ENCODE measurements at regions not wholly inside any gene's neighbourhood (a gene's known extent, or its start where the extent isn't known, plus 50 kb on each side); places are given as distances from the start of the nearest gene placed in this dataset.

GRCh38 chr16:51399908-51400670 lies 249.0 kb upstream of the SALL1 start:
- peaks cover 0 to 14% (median 2%) of the 10 kb centered on the region in 8 donors for H3K9me3 Mint-ChIP-seq
- POLR2A ChIA-PET (ENCODE audit: partially characterized antibody), result no interaction called here

DNA sequence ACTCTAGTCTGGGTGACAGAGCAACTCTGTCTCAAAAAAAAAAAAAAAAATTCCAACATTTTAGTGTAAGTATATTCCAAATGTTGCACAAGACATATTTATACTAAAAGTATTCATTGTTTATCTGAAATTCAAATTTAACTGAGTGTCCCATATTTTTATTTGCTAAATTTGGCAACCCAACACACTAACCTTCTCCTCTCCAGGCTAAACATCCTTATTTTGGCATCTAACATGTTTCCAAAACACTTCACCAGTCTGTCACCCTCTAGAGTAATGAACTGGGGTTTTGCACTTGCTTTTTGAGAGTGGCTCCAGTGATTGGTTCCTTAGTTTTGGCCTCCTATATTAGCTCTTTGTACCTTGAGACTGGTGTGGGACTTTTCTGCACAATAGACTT lies 243.4 kb upstream of the SALL1 start:
- intact Hi-C loops (cut with micrococcal nuclease), result no loop called here
- DNase-seq, result no peak
- H3K9me3 Mint-ChIP-seq, result peaks cover 0 to 9% (median 4%) of the 10 kb centered on the region in 8 donors

More at GRCh38 chr16:51399908-51400670, 249.0 kb upstream of the SALL1 start:
- H3K4me1 Mint-ChIP-seq, result no peaks in the 10 kb centered on the region
- no peaks in the 10 kb centered on the region for H3K27me3 ChIP-seq (ENCODE audit: insufficient read depth, low read length)
- H3K4me1 ChIP-seq (ENCODE audit: insufficient read depth, low read length), result no peaks in the 10 kb centered on the region
- no peaks in the 10 kb centered on the region for H3K36me3 ChIP-seq (ENCODE audit: insufficient read depth, low read length)
- intact Hi-C loops (cut with micrococcal nuclease), result no loop called here
- H3K27me3 Mint-ChIP-seq, result no peaks in the 10 kb centered on the region
- no peak overlapping the region for H3K4me3 Mint-ChIP-seq
- CTCF ChIA-PET (ENCODE audit: partially characterized antibody), result no interaction called here
- no peak overlapping the region for H3K4me3 ChIP-seq (ENCODE audit: low read length in 2 of 2)
- H3K27ac ChIP-seq (ENCODE audit: low read depth, low read length), result no peak overlapping the region
- H3K27ac Mint-ChIP-seq, result no peak overlapping the region
- no peak for DNase-seq
- no peaks in the 10 kb centered on the region for H3K9me3 ChIP-seq (ENCODE audit: control insufficient read depth in 1 of 2, low read length in 2 of 2)
- H3K36me3 Mint-ChIP-seq, result no peaks in the 10 kb centered on the region

GRCh38 chr16:51393381-51394005 lies 242.4 kb upstream of the SALL1 start:
- Histone ChIP-seq H3K9me3 (ENCODE audit: control insufficient read depth in 1 of 2, low read length in 2 of 2) (no peaks in the 10 kb centered on the region), H3K4me1 (ENCODE audit: insufficient read depth, low read length) (no peaks in the 10 kb centered on the region), H3K27ac (ENCODE audit: low read depth, low read length) (no peak overlapping the region), H3K36me3 (ENCODE audit: insufficient read depth, low read length) (no peaks in the 10 kb centered on the region), H3K4me3 (ENCODE audit: low read length in 2 of 2) (no peak overlapping the region), H3K27me3 (ENCODE audit: insufficient read depth, low read length) (no peaks in the 10 kb centered on the region)
- POLR2A ChIA-PET (ENCODE audit: partially characterized antibody), result no interaction called here
- Mint-ChIP-seq H3K27ac (no peak overlapping the region), H3K36me3 (no peaks in the 10 kb centered on the region), H3K4me3 (no peak overlapping the region), H3K4me1 (no peaks in the 10 kb centered on the region), H3K9me3 (peaks cover 0 to 12% (median 6%) of the 10 kb centered on the region in 8 donors), H3K27me3 (peaks cover 0 to 2% of the 10 kb centered on the region in 2 donors)
- CTCF ChIA-PET (ENCODE audit: partially characterized antibody), result no interaction called here
- no peak for DNase-seq
- intact Hi-C loops (cut with micrococcal nuclease), result no loop called here

More for the DNA sequence above, 243.4 kb upstream of the SALL1 start:
- no peaks in the 10 kb centered on the region for H3K27me3 ChIP-seq (ENCODE audit: insufficient read depth, low read length)
- no peaks in the 10 kb centered on the region for H3K36me3 Mint-ChIP-seq
- no peaks in the 10 kb centered on the region for H3K4me1 ChIP-seq (ENCODE audit: insufficient read depth, low read length)
- H3K36me3 ChIP-seq (ENCODE audit: insufficient read depth, low read length), result no peaks in the 10 kb centered on the region
- no peaks in the 10 kb centered on the region for H3K4me1 Mint-ChIP-seq
- H3K27ac ChIP-seq (ENCODE audit: low read depth, low read length), result no peak overlapping the region
- ChIA-PET CTCF (ENCODE audit: partially characterized antibody) (no interaction called here), POLR2A (ENCODE audit: partially characterized antibody) (no interaction called here)
- no peaks in the 10 kb centered on the region for H3K9me3 ChIP-seq (ENCODE audit: control insufficient read depth in 1 of 2, low read length in 2 of 2)
- no peak overlapping the region for H3K4me3 ChIP-seq (ENCODE audit: low read length in 2 of 2)
- no peak overlapping the region for H3K27ac Mint-ChIP-seq
- peaks cover 0 to 2% of the 10 kb centered on the region in 2 donors for H3K27me3 Mint-ChIP-seq
- H3K4me3 Mint-ChIP-seq, result no peak overlapping the region

GRCh38 chr16:51392521-51393187 lies 241.6 kb upstream of the SALL1 start:
- no peaks in the 10 kb centered on the region for H3K36me3 ChIP-seq (ENCODE audit: insufficient read depth, low read length)
- no peak overlapping the region for H3K4me3 ChIP-seq (ENCODE audit: low read length in 2 of 2)
- Mint-ChIP-seq H3K4me3 (no peak overlapping the region), H3K9me3 (peaks cover 0 to 13% (median 6%) of the 10 kb centered on the region in 8 donors), H3K27me3 (peaks cover 0 to 2% of the 10 kb centered on the region in 2 donors), H3K36me3 (no peaks in the 10 kb centered on the region), H3K4me1 (no peaks in the 10 kb centered on the region), H3K27ac (no peak overlapping the region)
- H3K27me3 ChIP-seq (ENCODE audit: insufficient read depth, low read length), result no peaks in the 10 kb centered on the region
- no peak for DNase-seq
- intact Hi-C loops (cut with micrococcal nuclease), result no loop called here
- no peak overlapping the region for H3K27ac ChIP-seq (ENCODE audit: low read depth, low read length)
- ChIA-PET POLR2A (ENCODE audit: partially characterized antibody) (no interaction called here), CTCF (ENCODE audit: partially characterized antibody) (no interaction called here)
- no peaks in the 10 kb centered on the region for H3K4me1 ChIP-seq (ENCODE audit: insufficient read depth, low read length)
- no peaks in the 10 kb centered on the region for H3K9me3 ChIP-seq (ENCODE audit: control insufficient read depth in 1 of 2, low read length in 2 of 2)

DNA sequence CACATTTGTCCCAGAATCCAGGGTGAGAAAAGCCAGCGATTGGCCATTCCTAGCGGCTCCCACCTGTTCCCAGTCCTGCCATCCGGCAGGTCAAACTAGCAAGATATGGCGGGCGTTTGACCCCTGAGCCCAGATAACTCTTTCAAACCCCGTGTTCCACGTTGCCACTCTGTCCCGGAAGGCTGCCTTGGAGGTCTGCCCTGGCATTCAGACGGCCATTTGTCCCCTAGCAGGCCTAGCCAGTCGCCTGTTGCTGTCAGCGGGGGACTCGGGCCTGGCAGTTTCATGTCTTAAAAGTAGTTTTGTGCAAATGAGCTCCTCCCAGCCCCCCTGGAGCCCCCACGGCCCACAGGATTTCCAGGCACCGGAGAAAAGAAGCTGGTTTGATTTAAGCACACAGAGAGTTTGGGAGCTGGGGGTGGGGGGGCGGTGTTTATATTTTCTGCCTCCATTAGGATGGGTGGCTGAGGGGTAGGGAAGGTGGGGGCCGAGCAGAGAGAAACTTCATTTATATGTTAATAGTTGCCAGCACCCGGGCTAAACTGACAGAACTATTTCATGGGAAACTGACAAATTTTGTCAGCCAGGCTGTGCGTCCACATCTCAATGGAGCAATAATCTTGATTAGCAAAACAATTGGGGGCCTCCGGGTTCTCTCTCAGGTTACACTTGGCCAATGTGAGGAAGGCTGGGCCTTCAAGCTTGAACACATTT lies 240.9 kb upstream of the SALL1 start:
- POLR2A ChIA-PET (ENCODE audit: partially characterized antibody), result no interaction called here
- DNase-seq, result no peak
- intact Hi-C loops (cut with micrococcal nuclease), result no loop called here
- Mint-ChIP-seq H3K27ac (no peak overlapping the region), H3K27me3 (peaks cover 0 to 2% of the 10 kb centered on the region in 2 donors), H3K36me3 (no peaks in the 10 kb centered on the region), H3K4me3 (no peak overlapping the region), H3K9me3 (peaks cover 0 to 13% (median 7%) of the 10 kb centered on the region in 8 donors), H3K4me1 (no peaks in the 10 kb centered on the region)
- Histone ChIP-seq H3K27ac (ENCODE audit: low read depth, low read length) (no peak overlapping the region), H3K36me3 (ENCODE audit: insufficient read depth, low read length) (no peaks in the 10 kb centered on the region), H3K4me1 (ENCODE audit: insufficient read depth, low read length) (no peaks in the 10 kb centered on the region), H3K4me3 (ENCODE audit: low read length in 2 of 2) (no peak overlapping the region), H3K9me3 (ENCODE audit: control insufficient read depth in 1 of 2, low read length in 2 of 2) (no peaks in the 10 kb centered on the region), H3K27me3 (ENCODE audit: insufficient read depth, low read length) (no peaks in the 10 kb centered on the region)
- CTCF ChIA-PET (ENCODE audit: partially characterized antibody), result no interaction called here

- Histone ChIP-seq H3K27ac (ENCODE audit: low read depth, low read length) (no peak overlapping the region), H3K9me3 (ENCODE audit: control insufficient read depth in 1 of 2, low read length in 2 of 2) (no peaks in the 10 kb centered on the region), H3K4me3 (ENCODE audit: low read length in 2 of 2) (no peak overlapping the region), H3K4me1 (ENCODE audit: insufficient read depth, low read length) (no peaks in the 10 kb centered on the region), H3K27me3 (ENCODE audit: insufficient read depth, low read length) (no peaks in the 10 kb centered on the region), H3K36me3 (ENCODE audit: insufficient read depth, low read length) (no peaks in the 10 kb centered on the region)
- intact Hi-C loops (cut with micrococcal nuclease), result no loop called here
- Mint-ChIP-seq H3K4me1 (no peaks in the 10 kb centered on the region), H3K9me3 (peaks cover 0 to 16% (median 7%) of the 10 kb centered on the region in 8 donors), H3K36me3 (no peaks in the 10 kb centered on the region), H3K4me3 (no peak overlapping the region), H3K27me3 (peaks cover 0 to 2% of the 10 kb centered on the region in 2 donors), H3K27ac (no peak overlapping the region)
- ChIA-PET CTCF (ENCODE audit: partially characterized antibody) (no interaction called here), POLR2A (ENCODE audit: partially characterized antibody) (no interaction called here)
- DNase-seq, result no peak
Observed at GRCh38 chr16:51390877-51391276, 239.8 kb upstream of the SALL1 start.

DNA sequence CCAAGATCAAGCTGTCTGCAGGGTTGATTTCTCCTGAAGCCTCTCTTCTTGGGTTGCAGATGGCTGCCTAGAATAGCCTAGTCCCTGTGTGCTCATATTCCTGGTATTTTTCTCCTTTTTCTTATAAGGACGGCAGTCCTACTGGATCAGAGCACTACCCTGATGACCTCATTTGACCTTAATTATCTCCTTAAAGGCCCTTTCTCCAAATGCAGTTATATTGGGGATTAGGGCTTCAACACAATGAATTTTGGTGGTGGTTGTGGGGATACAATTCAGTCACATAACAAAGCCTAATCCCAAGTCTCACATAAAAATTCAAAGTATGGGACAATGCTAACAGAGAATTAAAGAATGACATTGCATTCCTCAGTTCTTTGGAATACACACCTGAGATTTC lies 238.8 kb upstream of the SALL1 start:
- peaks cover 0 to 16% (median 6%) of the 10 kb centered on the region in 8 donors for H3K9me3 Mint-ChIP-seq
- ChIA-PET CTCF (ENCODE audit: partially characterized antibody) (no interaction called here), POLR2A (ENCODE audit: partially characterized antibody) (no interaction called here)

More for the DNA sequence above, 238.8 kb upstream of the SALL1 start:
- H3K4me1 Mint-ChIP-seq, result no peaks in the 10 kb centered on the region
- DNase-seq, result no peak
- intact Hi-C loops (cut with micrococcal nuclease), result no loop called here
- H3K27me3 Mint-ChIP-seq, result peaks cover 0 to 2% of the 10 kb centered on the region in 2 donors
- Histone ChIP-seq H3K36me3 (ENCODE audit: insufficient read depth, low read length) (no peaks in the 10 kb centered on the region), H3K4me1 (ENCODE audit: insufficient read depth, low read length) (no peaks in the 10 kb centered on the region), H3K27me3 (ENCODE audit: insufficient read depth, low read length) (no peaks in the 10 kb centered on the region), H3K4me3 (ENCODE audit: low read length in 2 of 2) (no peak overlapping the region), H3K27ac (ENCODE audit: low read depth, low read length) (no peak overlapping the region), H3K9me3 (ENCODE audit: control insufficient read depth in 1 of 2, low read length in 2 of 2) (no peaks in the 10 kb centered on the region)
- H3K4me3 Mint-ChIP-seq, result no peak overlapping the region
- no peak overlapping the region for H3K27ac Mint-ChIP-seq
- H3K36me3 Mint-ChIP-seq, result no peaks in the 10 kb centered on the region

Measured in CD4-positive, alpha-beta memory T cell (primary cell).